ENCODE measurements at regions not wholly inside any gene's neighbourhood (a gene's known extent, or its start where the extent isn't known, plus 50 kb on each side); places are given as distances from the start of the nearest gene placed in this dataset.

GRCh38 chr6:15837205-15837604 is 174.4 kb upstream of the DTNBP1 start:
- TF ChIP-seq CTCF (tag by site-specific recombination; IDR thresholded peaks at IDR 0.05) (no peak), ATF2 (tag by site-specific recombination; IDR thresholded peaks at IDR 0.05; ENCODE audit: low read depth) (no peak)
